IPS-15b (cell line): ENCODE measurements at regions not wholly inside any gene's neighbourhood (a gene's known extent, or its start where the extent isn't known, plus 50 kb on each side); places are given as distances from the start of the nearest gene placed in this dataset.
"Not testable (repeated sequence)": the region's sequence is repeated elsewhere in the genome, so short reads cannot be mapped to it uniquely, and the experiment has no call there.

Experiments
- H3K27me3 ChIP-seq: one replicate; pipeline ENCODE4 v1.6.1; 2013; ENCODE audit warnings: low read length; ENCODE audit not compliant: control insufficient read depth, insufficient read depth
- H3K36me3 ChIP-seq: one replicate; pipeline ENCODE4 v1.6.1; 2013; ENCODE audit warnings: low read length; ENCODE audit not compliant: control insufficient read depth, insufficient read depth
- H3K4me1 ChIP-seq: one replicate; pipeline ENCODE4 v1.6.1; 2013; ENCODE audit warnings: mild to moderate bottlenecking, low read length; ENCODE audit not compliant: control insufficient read depth, insufficient read depth
- H3K4me3 ChIP-seq: one replicate; pipeline ENCODE4 v1.5.1; 2013; ENCODE audit warnings: low read depth, low read length
- H3K9ac ChIP-seq: one replicate; pipeline ENCODE4 v1.6.1; 2013; ENCODE audit warnings: low read depth, mild to moderate bottlenecking, low read length
- H3K9me3 ChIP-seq: one replicate; pipeline ENCODE4 v1.6.1; 2013; ENCODE audit warnings: mild to moderate bottlenecking, low read length; ENCODE audit not compliant: control insufficient read depth, insufficient read depth

DNA sequence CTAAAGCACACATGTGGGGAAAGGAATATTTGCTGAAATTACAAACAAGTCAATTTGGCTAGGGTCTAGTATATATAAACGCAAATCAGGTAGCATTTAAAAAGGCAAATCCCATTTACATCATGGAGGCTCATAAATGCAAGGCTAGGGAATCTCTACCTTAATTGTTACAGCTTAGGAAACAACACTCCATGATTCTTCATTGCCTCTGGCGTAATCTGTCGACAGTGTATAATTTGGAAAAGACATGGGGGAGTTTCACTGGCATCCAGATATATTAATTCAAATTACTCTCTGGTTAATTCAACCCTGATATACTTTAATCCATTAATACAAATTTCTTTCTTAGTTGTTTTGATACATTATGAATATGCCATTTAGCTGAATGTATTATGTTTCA is 1630.2 kb upstream of the FLRT2 start:
- H3K4me3 ChIP-seq: no peak overlapping the region
- H3K9ac ChIP-seq: no peak overlapping the region
- H3K4me1 ChIP-seq: peaks cover 3% of the 10 kb centered on the region
- no peaks in the 10 kb centered on the region for H3K27me3 ChIP-seq
- no peaks in the 10 kb centered on the region for H3K36me3 ChIP-seq
- H3K9me3 ChIP-seq: no peaks in the 10 kb centered on the region

DNA sequence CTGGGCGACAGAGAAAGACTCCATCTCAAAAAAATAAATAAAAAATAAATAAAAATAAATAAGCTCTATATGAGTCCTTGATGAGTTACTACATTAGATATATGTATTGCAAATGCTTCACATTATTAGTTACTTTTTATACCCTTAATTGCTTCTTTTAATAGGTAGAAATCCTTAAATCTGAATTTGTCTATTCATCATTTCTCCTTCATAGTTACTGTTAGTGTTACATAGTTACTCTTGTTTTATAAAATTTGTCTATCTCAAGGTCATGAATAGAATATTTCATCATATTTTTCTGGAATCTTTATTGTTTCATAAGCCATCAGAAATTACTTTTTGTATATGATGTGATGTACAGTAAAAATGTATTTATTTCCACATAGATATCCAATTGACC is 1624.8 kb upstream of the FLRT2 start:
- no peaks in the 10 kb centered on the region for H3K27me3 ChIP-seq
- H3K4me3 ChIP-seq: no peak overlapping the region
- H3K4me1 ChIP-seq: no peaks in the 10 kb centered on the region
- no peaks in the 10 kb centered on the region for H3K36me3 ChIP-seq
- no peak overlapping the region for H3K9ac ChIP-seq
- H3K9me3 ChIP-seq: no peaks in the 10 kb centered on the region

DNA sequence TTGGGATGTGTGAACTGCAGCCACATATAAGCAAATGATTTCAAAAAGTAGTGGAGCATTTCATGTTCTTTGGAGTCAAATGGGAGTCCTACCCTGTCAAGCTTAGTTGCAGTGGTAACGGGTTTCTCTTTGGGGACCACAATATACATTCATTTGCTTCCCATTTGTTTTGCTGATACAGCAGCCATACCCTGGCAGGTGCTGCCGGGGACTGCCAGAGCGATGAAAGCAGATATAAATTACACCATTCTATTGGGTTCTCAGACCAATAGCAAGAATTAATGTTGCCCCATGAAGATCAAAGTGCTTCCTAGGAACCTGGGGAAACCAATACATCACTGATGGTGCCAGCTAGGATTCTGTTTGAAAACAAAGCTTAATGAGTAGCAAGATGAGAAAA is 1621.5 kb upstream of the FLRT2 start:
- H3K9me3 ChIP-seq: no peaks in the 10 kb centered on the region
- no peaks in the 10 kb centered on the region for H3K36me3 ChIP-seq
- no peak overlapping the region for H3K9ac ChIP-seq
- H3K4me1 ChIP-seq: no peaks in the 10 kb centered on the region
- H3K27me3 ChIP-seq: no peaks in the 10 kb centered on the region
- H3K4me3 ChIP-seq: no peak overlapping the region

DNA sequence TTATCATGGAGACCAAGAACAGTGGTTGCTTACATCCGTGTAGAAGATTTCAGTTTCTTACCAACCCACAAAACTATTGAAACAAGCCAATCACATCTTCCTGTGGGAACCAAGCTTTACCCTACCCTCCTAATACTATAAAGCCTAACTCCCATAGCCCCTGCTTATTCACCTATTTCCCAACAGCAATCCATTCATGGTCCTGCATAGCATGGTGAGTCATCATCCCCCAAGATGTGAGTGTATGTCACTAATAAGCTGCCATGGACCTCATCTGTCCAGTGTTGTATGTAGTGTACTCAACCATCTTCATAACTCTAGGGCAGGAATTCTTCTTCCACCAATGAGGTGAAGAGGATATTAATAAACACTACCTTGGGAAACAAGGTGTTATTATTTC is 1620.4 kb upstream of the FLRT2 start:
- H3K9me3 ChIP-seq: no peaks in the 10 kb centered on the region
- H3K4me3 ChIP-seq: no peak overlapping the region
- H3K36me3 ChIP-seq: no peaks in the 10 kb centered on the region
- no peaks in the 10 kb centered on the region for H3K4me1 ChIP-seq
- H3K9ac ChIP-seq: no peak overlapping the region
- H3K27me3 ChIP-seq: no peaks in the 10 kb centered on the region

DNA sequence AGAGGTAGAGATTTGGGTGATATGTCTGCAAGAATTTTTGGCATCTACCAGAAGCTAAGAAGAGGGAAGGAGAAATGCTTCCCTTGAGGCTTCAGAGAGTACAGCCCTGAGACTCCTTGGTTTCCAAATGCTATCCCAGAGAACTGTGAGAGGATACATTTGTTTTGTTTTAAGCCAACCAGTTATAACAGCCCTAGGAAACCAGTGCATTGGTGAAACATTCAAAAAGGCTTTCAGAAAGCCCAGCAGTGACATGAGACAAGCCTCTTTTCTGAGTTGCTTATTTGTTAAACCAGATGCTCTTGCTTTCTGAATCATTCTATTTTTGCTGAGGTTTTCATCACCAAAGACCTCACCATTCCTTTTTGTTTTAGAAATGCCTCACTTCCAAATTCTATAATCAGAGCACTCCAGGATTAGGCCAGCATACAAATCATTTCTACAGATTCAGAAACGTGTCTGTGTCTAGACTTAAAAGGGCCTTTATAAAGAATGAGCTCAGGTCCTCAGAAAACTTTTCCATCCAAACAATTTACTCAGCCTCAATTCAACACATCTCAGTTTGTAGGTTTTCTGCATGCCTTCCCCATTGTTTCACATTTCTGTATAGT is 1617.8 kb upstream of the FLRT2 start:
- H3K36me3 ChIP-seq: no peaks in the 10 kb centered on the region
- no peaks in the 10 kb centered on the region for H3K4me1 ChIP-seq

DNA sequence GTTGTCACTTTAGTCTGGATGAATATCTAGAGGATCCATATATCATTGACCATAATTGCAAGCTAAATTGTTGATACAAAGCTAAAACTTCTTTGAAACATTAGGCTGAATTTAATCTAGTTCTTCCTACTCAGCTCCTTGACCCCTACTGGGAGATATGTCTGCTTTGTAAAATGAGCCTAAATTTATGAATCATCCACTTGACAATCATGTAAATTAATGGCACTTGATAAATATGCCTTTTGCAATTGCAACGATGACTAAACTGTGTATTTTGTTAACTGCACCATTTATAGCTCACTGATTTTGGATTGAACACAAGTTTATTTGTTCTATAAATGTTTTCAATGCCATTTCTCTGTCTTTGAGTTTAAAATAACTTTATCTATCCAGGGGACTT is 1616.5 kb upstream of the FLRT2 start:
- Histone ChIP-seq H3K4me3 (no peak overlapping the region), H3K36me3 (no peaks in the 10 kb centered on the region), H3K9me3 (no peaks in the 10 kb centered on the region), H3K4me1 (no peaks in the 10 kb centered on the region), H3K9ac (no peak overlapping the region), H3K27me3 (no peaks in the 10 kb centered on the region)

More for the DNA sequence above, 1617.8 kb upstream of the FLRT2 start:
- Histone ChIP-seq H3K9me3 (no peaks in the 10 kb centered on the region), H3K4me3 (no peak overlapping the region), H3K9ac (no peak overlapping the region), H3K27me3 (no peaks in the 10 kb centered on the region)

DNA sequence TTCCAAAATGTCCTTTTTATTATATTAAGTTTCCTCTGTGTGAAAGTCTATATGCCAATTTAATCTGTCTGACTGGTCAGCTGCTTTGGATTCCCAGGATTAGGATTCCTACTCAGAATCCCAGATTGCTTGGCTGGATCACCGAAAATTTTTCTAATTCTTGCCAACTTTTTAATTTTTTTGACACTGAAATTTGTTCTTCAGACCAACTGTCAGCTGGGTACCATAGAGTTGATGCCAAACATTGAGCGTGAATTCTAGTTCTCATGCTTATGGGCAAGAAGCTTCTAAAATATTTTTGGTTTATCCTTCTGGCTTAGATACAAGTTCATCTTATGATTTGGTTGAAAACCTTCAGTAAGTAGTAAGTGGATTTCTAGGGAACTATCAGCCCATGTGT is 1611.4 kb upstream of the FLRT2 start:
- no peak overlapping the region for H3K4me3 ChIP-seq
- no peaks in the 10 kb centered on the region for H3K27me3 ChIP-seq
- H3K9me3 ChIP-seq: no peaks in the 10 kb centered on the region
- H3K9ac ChIP-seq: no peak overlapping the region
- H3K36me3 ChIP-seq: no peaks in the 10 kb centered on the region
- no peaks in the 10 kb centered on the region for H3K4me1 ChIP-seq

DNA sequence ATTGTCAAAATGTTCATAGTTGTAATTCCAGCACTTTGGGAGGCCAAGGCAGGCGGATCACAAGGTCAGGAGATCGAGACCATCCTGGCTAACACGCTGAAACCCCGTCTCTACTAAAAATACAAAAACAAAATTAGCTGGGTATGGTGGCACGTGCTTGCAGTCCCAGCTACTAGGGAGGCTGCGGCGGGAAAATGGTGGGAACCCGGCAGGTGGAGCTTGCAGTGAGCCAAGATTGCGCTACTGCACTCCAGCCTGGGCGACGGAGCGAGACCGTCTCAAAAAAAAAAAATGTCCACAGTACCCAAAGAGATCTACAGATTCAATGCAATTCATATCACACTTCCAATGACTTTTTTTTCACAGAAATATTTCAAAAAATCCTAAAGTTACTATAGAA is 1610.3 kb upstream of the FLRT2 start:
- not testable (repeated sequence) for H3K27me3 ChIP-seq, H3K9me3 ChIP-seq

DNA sequence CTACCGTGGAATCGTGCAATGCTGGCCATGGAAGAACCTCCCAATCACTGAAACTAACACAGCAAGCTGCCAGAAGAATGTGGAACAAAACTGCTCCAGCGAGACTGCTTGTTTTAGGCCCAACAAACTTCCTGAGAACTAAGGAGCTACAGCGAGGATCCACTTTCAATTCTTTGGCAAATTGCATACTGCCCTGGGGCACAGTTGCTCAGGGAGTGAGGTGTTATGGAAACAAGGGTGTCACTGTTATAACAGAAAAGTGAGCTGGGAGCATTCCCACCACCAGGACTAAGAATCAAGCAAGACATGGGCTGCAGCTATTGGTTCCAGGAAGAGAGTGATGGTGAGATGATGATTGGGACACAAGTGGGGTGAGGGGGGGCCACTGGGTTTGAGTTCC is 1606.1 kb upstream of the FLRT2 start:
- Histone ChIP-seq H3K9me3 (no peaks in the 10 kb centered on the region), H3K27me3 (no peaks in the 10 kb centered on the region), H3K4me1 (no peaks in the 10 kb centered on the region), H3K36me3 (no peaks in the 10 kb centered on the region), H3K9ac (no peak overlapping the region), H3K4me3 (no peak overlapping the region)

More for the DNA sequence above, 1610.3 kb upstream of the FLRT2 start:
- not testable (repeated sequence) for H3K4me1 ChIP-seq, H3K36me3 ChIP-seq, H3K9ac ChIP-seq, H3K4me3 ChIP-seq

DNA sequence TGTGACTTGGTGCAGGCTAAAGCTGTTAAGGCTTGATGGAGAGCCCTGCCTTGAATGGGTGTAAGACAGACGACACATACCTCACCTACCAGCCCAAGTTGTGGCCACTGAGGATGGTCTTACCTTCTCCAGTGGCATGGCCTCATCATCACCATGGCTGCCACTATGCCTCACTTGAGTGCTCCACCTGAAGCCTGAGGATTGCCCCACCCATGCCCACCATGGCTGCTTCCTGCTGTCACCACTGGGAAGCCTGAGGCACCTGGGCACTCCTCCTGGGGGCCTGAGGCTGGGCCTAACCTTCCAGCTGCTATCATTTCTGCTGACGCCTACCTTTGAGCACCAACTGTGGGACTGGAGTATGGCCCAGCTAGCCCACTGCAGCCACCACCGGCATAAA is 1605.7 kb upstream of the FLRT2 start:
- Histone ChIP-seq H3K27me3 (no peaks in the 10 kb centered on the region), H3K4me3 (no peak overlapping the region), H3K4me1 (no peaks in the 10 kb centered on the region), H3K9me3 (no peaks in the 10 kb centered on the region), H3K9ac (no peak overlapping the region), H3K36me3 (no peaks in the 10 kb centered on the region)

DNA sequence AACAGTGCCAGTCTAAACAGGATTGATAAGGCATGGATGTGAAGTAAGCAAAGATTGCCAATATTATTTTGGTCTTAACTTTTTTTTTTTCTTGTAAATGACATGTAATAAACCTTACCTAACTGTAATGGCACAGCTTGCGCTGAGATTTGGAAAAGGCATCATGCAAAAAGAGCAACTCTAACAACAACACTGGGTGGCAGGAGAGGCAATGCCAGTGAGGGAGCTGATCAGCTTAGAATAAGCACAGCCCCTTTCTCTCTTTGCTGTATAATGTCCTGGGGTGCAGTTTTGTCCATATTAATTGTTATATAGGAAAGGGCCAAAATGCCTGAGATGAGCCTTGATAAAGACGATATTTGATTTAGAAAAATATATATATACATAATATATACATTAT is 1589.7 kb upstream of the FLRT2 start:
- Histone ChIP-seq H3K4me3 (no peak overlapping the region), H3K9ac (no peak overlapping the region), H3K36me3 (no peaks in the 10 kb centered on the region), H3K4me1 (no peaks in the 10 kb centered on the region), H3K9me3 (no peaks in the 10 kb centered on the region), H3K27me3 (no peaks in the 10 kb centered on the region)

DNA sequence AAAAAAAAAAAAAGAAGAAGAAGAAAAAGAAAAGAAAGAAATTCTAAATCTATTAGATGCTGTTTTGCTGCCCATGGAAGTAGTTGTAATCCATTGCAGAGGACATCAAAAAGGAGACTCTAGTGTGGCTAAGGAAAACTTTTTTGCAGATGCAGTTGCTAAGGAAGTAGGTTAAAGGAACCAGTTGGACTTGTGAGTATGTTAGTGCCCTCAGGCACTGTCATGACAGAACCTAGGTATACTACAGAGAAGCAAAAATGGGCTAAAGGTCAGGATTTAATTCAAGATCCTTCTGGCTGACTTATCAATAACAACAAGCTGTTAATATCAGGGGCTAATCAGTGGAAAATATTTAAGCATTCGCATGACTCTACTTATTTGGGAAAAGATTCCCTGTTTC is 1571.6 kb upstream of the FLRT2 start:
- Histone ChIP-seq H3K27me3 (peaks cover 20% of the 10 kb centered on the region), H3K9me3 (no peaks in the 10 kb centered on the region), H3K36me3 (no peaks in the 10 kb centered on the region), H3K9ac (no peak overlapping the region), H3K4me1 (peaks cover 13% of the 10 kb centered on the region), H3K4me3 (no peak overlapping the region)
